ENCODE measurements at regions not wholly inside any gene's neighbourhood (a gene's known extent, or its start where the extent isn't known, plus 50 kb on each side); places are given as distances from the start of the nearest gene placed in this dataset.

GRCh38 chr21:41668686-41669532 lies 97.9 kb downstream of the RIPK4 start:
- WGBS, 10 experiments = 40 to 100% (median 86%) methylated on average over 1 to 4 of the region's 26 CpGs; no CpG with 5 or more reads in 4 of the 10 experiments
- Histone ChIP-seq H3K4me3 (no peak overlapping the region), H3K4me1 (replicated peaks in 1 of 2) (peaks cover 0 to 19% of the 10 kb centered on the region in 2 donors), H3K27ac (no peak overlapping the region)
- ATAC-seq (replicated peaks in 6 of 8) = no peak
- in situ Hi-C loops (cut with MboI; ENCODE audit: low pct_unique_long_range_greater_than_20kb in 2 of 9, low sequenced_read_pairs in 9 of 9, unreplicated experiment in 9 of 9) = no loop called here

GRCh38 chr21:41668051-41668541 lies 98.8 kb downstream of the RIPK4 start:
- Histone ChIP-seq H3K4me3 (no peak overlapping the region), H3K4me1 (replicated peaks in 1 of 2) (peaks cover 0 to 20% of the 10 kb centered on the region in 2 donors), H3K27ac (no peak overlapping the region)
- in situ Hi-C loops (cut with MboI; ENCODE audit: low pct_unique_long_range_greater_than_20kb in 2 of 9, low sequenced_read_pairs in 9 of 9, unreplicated experiment in 9 of 9) = no loop called here
- ATAC-seq (replicated peaks in 6 of 8) = no peak
- 80 to 100% (median 80%) methylated on average over 1 to 4 of the region's 11 CpGs; no CpG with 5 or more reads in 7 of the 10 experiments for WGBS, 10 experiments

GRCh38 chr21:41667136-41667535 lies 99.7 kb downstream of the RIPK4 start:
- H3K4me3 ChIP-seq = no peak overlapping the region
- no peak overlapping the region for H3K27ac ChIP-seq
- peaks cover 0 to 20% of the 10 kb centered on the region in 2 donors for H3K4me1 ChIP-seq (replicated peaks in 1 of 2)
- in situ Hi-C loops (cut with MboI; ENCODE audit: low pct_unique_long_range_greater_than_20kb in 2 of 9, low sequenced_read_pairs in 9 of 9, unreplicated experiment in 9 of 9) = no loop called here
- no peak for ATAC-seq (replicated peaks in 6 of 8)
- 20 to 100% methylated on average over 1 of the region's 3 CpGs; no CpG with 5 or more reads in 8 of the 10 experiments for WGBS, 10 experiments

- peaks cover 0 to 20% of the 10 kb centered on the region in 2 donors for H3K4me1 ChIP-seq (replicated peaks in 1 of 2)
- WGBS, 10 experiments = 92 to 100% (median 97%) methylated on average over 1 to 4 of the region's 7 CpGs; no CpG with 5 or more reads in 6 of the 10 experiments
- in situ Hi-C loops (cut with MboI; ENCODE audit: low pct_unique_long_range_greater_than_20kb in 2 of 9, low sequenced_read_pairs in 9 of 9, unreplicated experiment in 9 of 9) = no loop called here
- no peak for ATAC-seq (replicated peaks in 6 of 8)
- no peak overlapping the region for H3K4me3 ChIP-seq
- no peak overlapping the region for H3K27ac ChIP-seq
These were observed 100.2 kb downstream of the RIPK4 start for GRCh38 chr21:41666641-41667081.

GRCh38 chr21:41665766-41666595 lies 100.9 kb downstream of the RIPK4 start:
- no peak overlapping the region for H3K4me3 ChIP-seq
- peaks cover 0 to 20% of the 10 kb centered on the region in 2 donors for H3K4me1 ChIP-seq (replicated peaks in 1 of 2)
- in situ Hi-C loops (cut with MboI; ENCODE audit: low pct_unique_long_range_greater_than_20kb in 2 of 9, low sequenced_read_pairs in 9 of 9, unreplicated experiment in 9 of 9) = no loop called here
- WGBS, 10 experiments = 80 to 100% (median 90%) methylated on average over 1 to 3 of the region's 16 CpGs; no CpG with 5 or more reads in 6 of the 10 experiments
- H3K27ac ChIP-seq = no peak overlapping the region
- no peak for ATAC-seq (replicated peaks in 6 of 8)

- Histone ChIP-seq H3K4me3 (no peak overlapping the region), H3K27ac (no peak overlapping the region), H3K4me1 (replicated peaks in 1 of 2) (peaks cover 0 to 20% of the 10 kb centered on the region in 2 donors)
- ATAC-seq (replicated peaks in 6 of 8) = peak; percentile 63 to 88 (median 75)
- 0 to 86% (median 55%) methylated on average over 1 to 17 of the region's 32 CpGs; no CpG with 5 or more reads in 3 of the 10 experiments for WGBS, 10 experiments
- in situ Hi-C loops (cut with MboI; ENCODE audit: low pct_unique_long_range_greater_than_20kb in 2 of 9, low sequenced_read_pairs in 9 of 9, unreplicated experiment in 9 of 9) = no loop called here
These were observed 101.7 kb downstream of the RIPK4 start for GRCh38 chr21:41664881-41665765.

GRCh38 chr21:41663805-41664788 lies 102.8 kb downstream of the RIPK4 start:
- 56 to 100% (median 86%) methylated on average over 1 to 10 of the region's 21 CpGs; no CpG with 5 or more reads in 1 of the 10 experiments for WGBS, 10 experiments
- Histone ChIP-seq H3K4me1 (replicated peaks in 1 of 2) (peaks cover 0 to 20% of the 10 kb centered on the region in 2 donors), H3K27ac (no peak overlapping the region), H3K4me3 (no peak overlapping the region)
- ATAC-seq (replicated peaks in 6 of 8) = peak in 5 of 8 experiments; percentile 25 to 64 (median 55)
- in situ Hi-C loops (cut with MboI; ENCODE audit: low pct_unique_long_range_greater_than_20kb in 2 of 9, low sequenced_read_pairs in 9 of 9, unreplicated experiment in 9 of 9) = no loop called here

GRCh38 chr21:41662761-41663160 lies 104.1 kb downstream of the RIPK4 start:
- peak in 2 of 8 experiments; percentile 27 to 49 for ATAC-seq (replicated peaks in 6 of 8)
- in situ Hi-C loops (cut with MboI; ENCODE audit: low pct_unique_long_range_greater_than_20kb in 2 of 9, low sequenced_read_pairs in 9 of 9, unreplicated experiment in 9 of 9) = no loop called here
- Histone ChIP-seq H3K4me3 (no peak overlapping the region), H3K27ac (no peak overlapping the region), H3K4me1 (replicated peaks in 1 of 2) (peaks cover 8 to 34% of the 10 kb centered on the region in 2 donors)
- 60 to 85% (median 80%) methylated on average over 1 to 8 of the region's 9 CpGs; no CpG with 5 or more reads in 5 of the 10 experiments for WGBS, 10 experiments

- ATAC-seq (replicated peaks in 6 of 8) = no peak
- H3K4me3 ChIP-seq = no peak overlapping the region
- H3K27ac ChIP-seq = no peak overlapping the region
- WGBS, 10 experiments = 80 to 100% (median 100%) methylated on average over 1 to 5 of the region's 7 CpGs; no CpG with 5 or more reads in 5 of the 10 experiments
- in situ Hi-C loops (cut with MboI; ENCODE audit: low pct_unique_long_range_greater_than_20kb in 2 of 9, low sequenced_read_pairs in 9 of 9, unreplicated experiment in 9 of 9) = no loop called here
- H3K4me1 ChIP-seq (replicated peaks in 1 of 2) = peaks cover 8 to 35% of the 10 kb centered on the region in 2 donors
These were observed 104.7 kb downstream of the RIPK4 start for GRCh38 chr21:41662161-41662560.

GRCh38 chr21:41660748-41661147 lies 106.1 kb downstream of the RIPK4 start:
- in situ Hi-C loops (cut with MboI; ENCODE audit: low pct_unique_long_range_greater_than_20kb in 2 of 9, low sequenced_read_pairs in 9 of 9, unreplicated experiment in 9 of 9) = no loop called here
- no peak overlapping the region for H3K27ac ChIP-seq
- 80 to 91% (median 83%) methylated on average over 1 to 7 of the region's 10 CpGs; no CpG with 5 or more reads in 5 of the 10 experiments for WGBS, 10 experiments

GRCh38 chr21:41659791-41660560 lies 106.9 kb downstream of the RIPK4 start:
- 78 to 100% (median 97%) methylated on average over 1 to 4 of the region's 16 CpGs; no CpG with 5 or more reads in 6 of the 10 experiments for WGBS, 10 experiments
- Histone ChIP-seq H3K4me1 (replicated peaks in 1 of 2) (peaks cover 8 to 27% of the 10 kb centered on the region in 2 donors), H3K27ac (no peak overlapping the region), H3K4me3 (no peak overlapping the region)
- in situ Hi-C loops (cut with MboI; ENCODE audit: low pct_unique_long_range_greater_than_20kb in 2 of 9, low sequenced_read_pairs in 9 of 9, unreplicated experiment in 9 of 9) = no loop called here
- no peak for ATAC-seq (replicated peaks in 6 of 8)

More at GRCh38 chr21:41660748-41661147, 106.1 kb downstream of the RIPK4 start:
- no peak overlapping the region for H3K4me3 ChIP-seq
- H3K4me1 ChIP-seq (replicated peaks in 1 of 2) = peaks cover 8 to 35% of the 10 kb centered on the region in 2 donors
- no peak for ATAC-seq (replicated peaks in 6 of 8)

All from motor neuron (in vitro differentiated cells).